Kidney tubule cell (primary cell): ENCODE measurements at regions not wholly inside any gene's neighbourhood (a gene's known extent, or its start where the extent isn't known, plus 50 kb on each side); places are given as distances from the start of the nearest gene placed in this dataset.

Experiments
- DNase-seq: peaks from one replicate; pipeline ENCODE4 v3.0.0-alpha.2; 2018; ENCODE audit warnings: low spot score

- DNase-seq = no peak
Observed at GRCh38 chr16:35881654-35882053, 2422.2 kb downstream of the TP53TG3F start.

- no peak for DNase-seq
Observed at GRCh38 chr16:35906440-35906839, 2447.0 kb downstream of the TP53TG3F start.

GRCh38 chr16:35908152-35908551, 2448.7 kb downstream of the TP53TG3F start:
- no peak for DNase-seq

GRCh38 chr16:35908942-35909341, 2449.5 kb downstream of the TP53TG3F start:
- DNase-seq = no peak

- DNase-seq = no peak
Observed at GRCh38 chr16:35909351-35909954, 2450.0 kb downstream of the TP53TG3F start.

- no peak for DNase-seq
Observed at GRCh38 chr16:35910409-35910808, 2451.0 kb downstream of the TP53TG3F start.

- DNase-seq = no peak
Observed at GRCh38 chr16:35911899-35912298, 2452.5 kb downstream of the TP53TG3F start.

- DNase-seq = no peak
Observed at GRCh38 chr16:35931722-35932121, 2472.3 kb downstream of the TP53TG3F start.
